GM21447 (cell line): ENCODE measurements at regions not wholly inside any gene's neighbourhood (a gene's known extent, or its start where the extent isn't known, plus 50 kb on each side); places are given as distances from the start of the nearest gene placed in this dataset.
"Not testable (repeated sequence)": the region's sequence is repeated elsewhere in the genome, so short reads cannot be mapped to it uniquely, and the experiment has no call there.

Experiments used
- ATAC-seq: cut with Tn5 transposase; IDR thresholded peaks from one replicate; pipeline ENCODE4 v1.9.1; 2021; ENCODE audit not compliant: unreplicated experiment

DNA sequence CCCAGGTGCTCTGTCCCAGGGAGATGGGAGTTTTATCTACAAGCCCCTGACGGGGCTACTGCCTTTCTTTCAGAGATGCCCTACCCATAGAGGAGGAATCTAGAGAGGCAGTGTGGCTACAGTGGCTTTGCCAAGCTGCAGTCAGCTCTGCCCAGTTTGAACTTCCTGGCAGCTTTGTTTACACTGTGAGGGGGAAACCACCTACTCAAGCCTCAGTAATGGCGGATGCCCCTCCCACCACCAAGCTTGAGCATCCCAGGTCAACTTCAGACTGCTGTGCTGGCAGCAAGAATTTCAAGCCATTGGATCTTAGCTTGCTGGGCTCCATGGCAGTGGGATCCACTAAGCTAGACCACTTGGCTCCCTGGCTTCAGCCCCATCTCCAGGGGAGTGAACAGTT is 53.1 kb upstream of the TMEM252 start:
- not testable (repeated sequence) for ATAC-seq

GRCh38 chr9:68595868-68596267 is 55.2 kb upstream of the TMEM252 start:
- ATAC-seq, result no peak

DNA sequence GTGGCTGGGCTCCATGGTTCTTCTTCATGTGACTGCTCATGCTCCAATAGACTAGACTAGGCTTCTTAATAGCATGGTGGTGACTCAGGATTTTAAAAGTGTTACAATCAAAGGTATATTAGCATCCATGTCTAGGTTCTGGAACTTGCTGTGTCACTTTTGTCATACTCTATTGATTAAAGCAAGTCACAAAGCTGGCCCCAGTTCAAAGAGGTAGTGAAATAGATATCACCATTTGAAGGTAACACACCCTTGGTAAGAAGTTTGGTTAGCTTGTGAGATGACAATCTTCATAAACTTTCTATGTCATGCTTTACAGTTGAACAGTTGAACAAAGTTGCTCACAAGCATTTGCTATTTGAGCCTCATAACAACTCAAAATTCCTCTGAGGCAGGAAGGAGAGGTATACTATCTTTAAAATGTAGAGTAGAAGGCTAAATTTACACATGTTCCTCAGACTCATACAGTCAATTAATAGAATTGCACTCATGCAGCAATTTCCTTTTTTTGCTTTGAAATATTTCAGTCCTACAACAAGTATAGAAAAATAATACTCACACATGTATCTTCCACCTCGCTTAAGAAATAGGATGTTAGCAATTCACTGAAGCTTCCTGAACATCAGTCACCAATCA is 56.8 kb upstream of the TMEM252 start:
- ATAC-seq, result no peak

- no peak for ATAC-seq
These were observed 59.1 kb upstream of the TMEM252 start for GRCh38 chr9:68599826-68600225.

DNA sequence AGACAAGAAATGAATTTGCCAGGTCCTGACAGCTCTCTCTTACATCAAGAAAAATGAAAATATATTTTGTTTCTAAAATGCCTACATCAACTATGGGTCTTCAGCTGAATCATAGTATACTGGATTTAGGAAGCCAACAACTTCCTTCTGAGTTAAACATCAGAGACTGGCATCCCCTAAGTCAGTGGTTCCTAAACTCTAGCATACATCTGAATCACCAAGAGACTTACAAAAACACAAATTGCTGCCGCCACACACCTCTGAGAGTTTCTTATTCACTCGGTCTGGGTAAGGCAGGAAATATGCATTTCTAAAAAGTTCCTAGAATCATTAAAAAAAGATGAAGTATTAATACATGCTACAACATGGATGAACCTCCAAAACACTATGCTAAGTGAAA is 60.4 kb upstream of the TMEM252 start:
- ATAC-seq, result no peak

GRCh38 chr9:68603371-68603770 is 62.7 kb upstream of the TMEM252 start:
- no peak for ATAC-seq

- no peak for ATAC-seq
These were observed 68.1 kb upstream of the TMEM252 start for GRCh38 chr9:68608763-68609162.

GRCh38 chr9:68609901-68610415 is 69.3 kb upstream of the TMEM252 start:
- no peak for ATAC-seq

DNA sequence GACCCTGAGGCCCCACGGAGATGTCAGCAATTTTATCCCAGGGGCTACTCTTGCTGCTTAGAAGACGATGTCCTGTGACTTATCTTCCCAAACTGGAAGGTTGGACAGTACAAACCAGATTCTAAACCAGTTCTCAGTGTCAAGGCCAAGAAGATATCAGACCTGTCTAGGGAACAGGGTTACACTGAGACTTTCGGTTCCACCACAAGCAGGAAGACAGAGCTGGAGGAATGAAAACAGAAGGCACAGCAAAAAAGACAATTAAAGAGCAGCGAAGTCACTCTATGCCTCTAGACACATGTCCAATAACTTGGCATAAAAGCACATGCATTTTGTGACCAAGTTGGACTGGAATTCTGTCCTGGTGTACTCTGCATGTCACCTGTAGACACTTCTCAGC is 73.4 kb upstream of the TMEM252 start:
- ATAC-seq, result no peak

GRCh38 chr9:68617011-68617410 is 76.3 kb upstream of the TMEM252 start:
- ATAC-seq, result not testable (repeated sequence)

GRCh38 chr9:68619072-68619471 is 78.4 kb upstream of the TMEM252 start:
- no peak for ATAC-seq

DNA sequence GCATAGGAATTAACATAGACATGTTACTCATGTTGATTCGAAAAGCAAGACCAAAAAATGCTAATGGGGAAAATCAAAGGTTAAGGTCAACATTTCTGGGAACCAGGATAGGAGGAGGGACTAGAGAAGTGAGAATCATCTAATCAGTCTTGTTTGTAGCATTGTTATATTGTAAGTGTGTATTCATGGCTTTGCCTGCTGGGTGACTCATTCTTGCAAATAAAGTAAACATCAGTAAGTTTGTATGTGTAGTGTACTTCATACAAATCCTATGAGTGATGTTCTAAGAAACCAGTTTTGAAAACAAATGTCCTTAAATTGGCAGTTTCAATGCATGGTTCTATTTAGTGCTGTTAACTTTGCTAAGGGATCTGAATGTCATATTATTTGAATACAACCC is 79.0 kb upstream of the TMEM252 start:
- ATAC-seq, result no peak

DNA sequence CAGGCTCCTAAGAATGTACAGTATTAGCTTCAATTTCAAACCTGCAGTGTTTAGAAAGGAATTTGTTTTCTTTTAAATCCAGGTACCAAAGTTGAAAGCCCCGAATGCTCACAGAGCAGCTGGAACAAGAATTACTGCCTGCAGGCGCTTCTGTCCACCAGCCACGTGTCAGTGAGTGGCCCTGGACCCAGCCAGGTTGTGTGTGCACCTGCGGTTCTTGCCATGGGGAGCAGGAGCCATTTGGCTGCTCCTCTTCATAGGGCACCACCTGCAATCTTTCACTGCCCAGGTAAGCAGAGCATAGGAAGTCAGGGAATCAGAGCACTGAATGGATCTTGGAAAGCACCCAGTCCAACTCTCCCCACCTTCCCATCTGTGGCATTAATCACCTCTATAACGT is 79.5 kb upstream of the PIP5K1B start:
- ATAC-seq, result no peak

DNA sequence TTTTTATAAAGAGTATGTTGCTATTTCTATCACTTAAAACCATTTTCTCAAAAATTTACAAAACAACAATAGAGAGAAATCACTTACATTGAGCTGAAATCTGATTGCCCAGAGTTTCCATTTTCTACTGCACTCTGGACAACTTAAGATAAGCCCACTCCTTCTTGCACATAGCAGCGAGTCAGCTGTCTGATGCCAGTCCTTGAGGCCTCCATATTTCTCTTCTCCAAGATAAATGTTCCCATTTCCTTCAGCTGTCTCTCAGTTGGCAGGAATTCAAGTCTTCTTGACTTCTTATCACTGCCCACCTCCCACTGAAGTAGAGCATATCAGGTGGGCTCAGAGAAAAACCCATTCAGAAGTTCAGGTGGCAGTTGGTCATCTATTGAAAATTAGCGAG is 78.5 kb upstream of the PIP5K1B start:
- ATAC-seq, result no peak

DNA sequence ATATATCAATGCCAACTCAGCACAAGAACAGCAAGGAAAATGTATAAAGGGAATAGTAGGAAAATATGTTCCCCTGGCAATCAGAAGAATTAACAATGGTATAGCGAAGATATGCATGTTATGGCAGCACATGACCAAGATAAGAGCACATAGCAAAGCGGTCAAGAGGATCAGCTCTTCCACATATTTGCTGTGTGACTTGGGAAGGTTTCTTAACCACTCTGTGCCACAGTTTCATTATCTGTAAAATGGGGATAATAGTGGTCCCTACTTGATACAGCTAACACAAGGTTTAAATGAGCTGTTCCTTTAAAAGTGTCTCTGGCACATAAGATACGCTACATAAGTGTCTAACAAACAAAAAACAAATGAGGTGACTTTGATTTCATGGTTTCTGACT is 77.9 kb upstream of the PIP5K1B start:
- no peak for ATAC-seq

- ATAC-seq, result no peak
These were observed 77.4 kb upstream of the PIP5K1B start for GRCh38 chr9:68627594-68627993.

DNA sequence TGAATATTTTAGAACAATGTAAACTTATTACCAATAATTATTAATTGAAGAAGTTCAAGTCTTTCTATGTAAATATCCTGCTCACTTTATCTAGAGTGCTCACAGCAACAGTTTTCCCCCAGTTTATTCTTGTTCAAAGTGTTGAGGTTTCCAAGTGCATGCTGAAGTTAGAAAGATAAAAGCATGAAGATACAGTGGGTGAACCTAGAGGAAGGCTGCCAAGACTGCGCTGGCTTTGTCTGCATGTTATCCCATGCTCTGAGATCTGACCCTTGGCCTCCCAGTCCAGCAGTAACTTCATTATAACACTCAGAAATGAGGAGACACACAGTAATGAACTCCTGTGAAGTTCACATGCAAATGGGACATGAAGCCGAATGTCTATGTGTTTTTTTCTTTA is 76.0 kb upstream of the PIP5K1B start:
- no peak for ATAC-seq

GRCh38 chr9:68631811-68632210 is 73.2 kb upstream of the PIP5K1B start:
- no peak for ATAC-seq

DNA sequence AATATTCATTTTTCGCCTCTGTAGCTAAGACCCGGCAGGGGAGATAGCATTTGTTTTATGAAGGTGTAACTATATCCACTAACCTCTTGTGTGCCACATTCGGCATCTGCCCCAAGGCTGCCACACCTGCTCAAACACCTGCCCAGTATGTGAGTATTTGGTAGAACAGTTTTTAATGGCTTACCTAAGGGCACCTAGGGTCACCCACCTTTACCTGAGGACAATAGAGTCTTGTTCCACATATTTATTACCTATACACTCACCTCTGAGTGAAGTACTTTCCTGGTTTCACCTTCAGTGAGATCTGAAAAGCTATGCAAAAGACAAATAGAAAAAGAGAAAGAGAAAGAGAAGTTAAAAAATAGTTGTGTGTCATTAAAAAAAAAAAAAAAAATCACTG is 68.0 kb upstream of the PIP5K1B start:
- no peak for ATAC-seq

GRCh38 chr9:68639261-68639660 is 65.8 kb upstream of the PIP5K1B start:
- not testable (repeated sequence) for ATAC-seq

DNA sequence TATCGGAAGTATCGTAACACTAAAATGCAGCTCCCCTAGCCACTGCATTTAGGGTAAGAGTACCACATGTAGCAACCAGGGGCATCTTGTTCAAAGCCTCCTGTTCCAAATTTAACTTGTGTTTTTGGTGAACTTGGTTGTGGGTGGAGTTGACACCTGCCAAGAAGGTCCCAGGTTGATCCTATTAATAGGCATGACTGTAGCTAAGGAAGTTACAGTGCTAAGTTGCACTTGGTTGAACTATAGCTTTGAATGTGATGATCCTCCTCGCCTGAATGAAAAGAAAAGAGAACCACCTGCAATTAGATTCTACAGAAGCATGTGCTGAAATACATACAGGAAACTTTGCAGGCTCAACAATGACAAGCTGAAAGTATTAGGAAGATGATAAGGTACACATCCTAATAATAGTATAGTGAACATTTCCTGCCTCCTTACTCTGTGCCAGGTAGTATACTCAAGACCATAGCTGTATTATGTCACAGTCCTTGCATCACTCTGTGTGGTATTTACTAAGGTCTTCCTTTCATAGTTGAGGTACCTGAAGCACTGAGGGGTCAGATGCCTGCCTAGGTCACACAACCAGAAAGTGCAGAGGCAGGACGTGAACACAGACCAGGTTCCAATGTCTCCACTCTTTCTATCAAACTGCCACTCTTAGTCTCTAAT is 64.5 kb upstream of the PIP5K1B start:
- ATAC-seq, result peak; percentile 47

- ATAC-seq, result peak; percentile 55
These were observed 60.9 kb upstream of the PIP5K1B start for GRCh38 chr9:68643901-68644809.
